ENCODE measurements at regions not wholly inside any gene's neighbourhood (a gene's known extent, or its start where the extent isn't known, plus 50 kb on each side); places are given as distances from the start of the nearest gene placed in this dataset.

DNA sequence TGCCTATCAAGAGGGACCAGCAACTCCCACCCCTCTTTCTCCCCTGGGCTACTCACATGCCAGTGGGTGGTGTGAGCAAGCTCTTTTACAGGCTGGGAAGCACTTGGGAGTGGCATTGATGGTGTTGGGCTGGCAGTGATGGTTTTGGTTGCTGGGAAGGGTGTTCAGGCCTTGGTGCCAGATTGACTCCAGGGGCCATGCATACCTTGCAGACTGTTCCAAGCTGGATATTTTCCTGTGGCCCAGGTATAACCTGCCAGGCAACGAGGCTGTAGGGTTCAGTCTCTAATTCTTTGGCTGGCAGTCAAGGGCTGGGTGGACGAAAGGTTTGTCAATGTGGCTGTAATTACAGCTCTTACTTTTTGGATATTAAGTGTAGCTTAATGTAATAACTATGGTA lies 177.3 kb downstream of the MACROH2A1 start:
- Histone ChIP-seq H3K4me1 (ENCODE audit: insufficient read depth, low read length) (no peaks in the 10 kb centered on the region), H2BK120ac (ENCODE audit: low read depth, low read length, poor library complexity, severe bottlenecking) (no peak overlapping the region), H3K9ac (ENCODE audit: extremely low read depth, insufficient read length, low read length) (no peak overlapping the region), H4K5ac (ENCODE audit: insufficient read length, low read depth, low read length) (no peak overlapping the region), H3K18ac (ENCODE audit: insufficient read length, low read depth, low read length) (no peak overlapping the region), H2BK12ac (ENCODE audit: insufficient read length, low read depth, low read length) (no peak overlapping the region), H3K9me3 (ENCODE audit: control insufficient read depth, low read depth, low read length) (no peaks in the 10 kb centered on the region), H3K14ac (ENCODE audit: insufficient read depth, low read length) (no peak overlapping the region), H4K20me1 (ENCODE audit: control insufficient read depth, insufficient read depth, insufficient read length) (no peaks in the 10 kb centered on the region), H3K79me1 (ENCODE audit: insufficient read depth, low read depth, low read length, poor library complexity, severe bottlenecking) (no peaks in the 10 kb centered on the region), H4K91ac (ENCODE audit: insufficient read length, low read depth, low read length) (no peak overlapping the region), H3K27me3 (ENCODE audit: insufficient read depth, low read length) (no peaks in the 10 kb centered on the region), H3K27ac (ENCODE audit: insufficient read length, low read depth, low read length) (no peak overlapping the region), H3K23me2 (ENCODE audit: insufficient read length, low read depth, low read length, poor library complexity, severe bottlenecking) (no peaks in the 10 kb centered on the region), H4K8ac (replicated peaks; ENCODE audit: insufficient read length, low read depth, low read length) (no peak overlapping the region), H3K4me2 (ENCODE audit: insufficient read depth, insufficient read length, low read length) (no peak overlapping the region), H2BK20ac (ENCODE audit: low read depth, low read length, poor library complexity, severe bottlenecking) (no peak overlapping the region), H3K56ac (ENCODE audit: insufficient read length, low read depth, low read length) (no peak overlapping the region), H2BK5ac (ENCODE audit: insufficient read length, low read length) (no peak overlapping the region), H2AFZ (ENCODE audit: low read length) (no peak overlapping the region), H3K79me2 (ENCODE audit: insufficient read depth, low read length) (no peaks in the 10 kb centered on the region; the same call in 1 of the 2 replicates), H3K4ac (ENCODE audit: low read depth, low read length) (no peak overlapping the region), H2BK15ac (ENCODE audit: low read depth, low read length) (no peak overlapping the region), H3K23ac (ENCODE audit: insufficient read length, low read depth, low read length) (no peak overlapping the region), H2AK5ac (ENCODE audit: insufficient read length, low read length) (no peak overlapping the region), H3T11ph (ENCODE audit: low read length) (no peak overlapping the region)
- Mint-ChIP-seq H3K9me3 (no peaks in the 10 kb centered on the region), H3K27me3 (ENCODE audit: low read depth) (peaks cover 35% of the 10 kb centered on the region), H3K27ac (peak overlapping the region in 1 of 3 experiments; percentile 49; a peak in 1 of 7 replicates), H3K4me1 (peaks cover 15 to 16% of the 10 kb centered on the region in 2 experiments), H3K4me3 (no peak overlapping the region), H3K36me3 (ENCODE audit: insufficient read depth in 1 of 3, low read depth in 3 of 3) (no peaks in the 10 kb centered on the region; a peak in 1 of 7 replicates)
- no CpG with 5 or more reads among the region's 2 CpGs for WGBS (ENCODE audit: extremely low coverage, insufficient read length, low lambda C conversion rate)
- TF ChIP-seq, protein P1, sequence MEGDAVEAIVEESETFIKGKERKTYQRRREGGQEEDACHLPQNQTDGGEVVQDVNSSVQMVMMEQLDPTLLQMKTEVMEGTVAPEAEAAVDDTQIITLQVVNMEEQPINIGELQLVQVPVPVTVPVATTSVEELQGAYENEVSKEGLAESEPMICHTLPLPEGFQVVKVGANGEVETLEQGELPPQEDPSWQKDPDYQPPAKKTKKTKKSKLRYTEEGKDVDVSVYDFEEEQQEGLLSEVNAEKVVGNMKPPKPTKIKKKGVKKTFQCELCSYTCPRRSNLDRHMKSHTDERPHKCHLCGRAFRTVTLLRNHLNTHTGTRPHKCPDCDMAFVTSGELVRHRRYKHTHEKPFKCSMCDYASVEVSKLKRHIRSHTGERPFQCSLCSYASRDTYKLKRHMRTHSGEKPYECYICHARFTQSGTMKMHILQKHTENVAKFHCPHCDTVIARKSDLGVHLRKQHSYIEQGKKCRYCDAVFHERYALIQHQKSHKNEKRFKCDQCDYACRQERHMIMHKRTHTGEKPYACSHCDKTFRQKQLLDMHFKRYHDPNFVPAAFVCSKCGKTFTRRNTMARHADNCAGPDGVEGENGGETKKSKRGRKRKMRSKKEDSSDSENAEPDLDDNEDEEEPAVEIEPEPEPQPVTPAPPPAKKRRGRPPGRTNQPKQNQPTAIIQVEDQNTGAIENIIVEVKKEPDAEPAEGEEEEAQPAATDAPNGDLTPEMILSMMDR (conservative IDR thresholded peaks at IDR 0.05) = no peak
- DNase-seq = no peak
